Right lobe of liver (tissue), 4 donors: ENCODE measurements at regions not wholly inside any gene's neighbourhood (a gene's known extent, or its start where the extent isn't known, plus 50 kb on each side); places are given as distances from the start of the nearest gene placed in this dataset.

Experiments used
- POLR2A ChIP-seq: fragments of 450-650 bp; IDR thresholded peaks from one replicate; pipeline ENCODE4 v1.6.1; 2017; ENCODE audit warnings: antibody characterized with exemption, mild to moderate bottlenecking
- TF ChIP-seq, protein P1 (sequence below), 4 donors: fragments of 200-600 bp in 3 of 4; fragments of 450-650 bp in 1 of 4; IDR thresholded peaks; one replicate each; pipeline versions ENCODE4 v1.5.1 to v1.8.0; 2016 to 2022; ENCODE audit warnings: antibody characterized with exemption in 4 of 4, mild to moderate bottlenecking in 2 of 4
- donor health status: DM: no; HTN: no; CAD: no.
- donor health status: DM: no; HTN: no; CAD: no.
- donor health status: DM: no; HTN: yes; CAD: no.

- TF ChIP-seq, protein P1, sequence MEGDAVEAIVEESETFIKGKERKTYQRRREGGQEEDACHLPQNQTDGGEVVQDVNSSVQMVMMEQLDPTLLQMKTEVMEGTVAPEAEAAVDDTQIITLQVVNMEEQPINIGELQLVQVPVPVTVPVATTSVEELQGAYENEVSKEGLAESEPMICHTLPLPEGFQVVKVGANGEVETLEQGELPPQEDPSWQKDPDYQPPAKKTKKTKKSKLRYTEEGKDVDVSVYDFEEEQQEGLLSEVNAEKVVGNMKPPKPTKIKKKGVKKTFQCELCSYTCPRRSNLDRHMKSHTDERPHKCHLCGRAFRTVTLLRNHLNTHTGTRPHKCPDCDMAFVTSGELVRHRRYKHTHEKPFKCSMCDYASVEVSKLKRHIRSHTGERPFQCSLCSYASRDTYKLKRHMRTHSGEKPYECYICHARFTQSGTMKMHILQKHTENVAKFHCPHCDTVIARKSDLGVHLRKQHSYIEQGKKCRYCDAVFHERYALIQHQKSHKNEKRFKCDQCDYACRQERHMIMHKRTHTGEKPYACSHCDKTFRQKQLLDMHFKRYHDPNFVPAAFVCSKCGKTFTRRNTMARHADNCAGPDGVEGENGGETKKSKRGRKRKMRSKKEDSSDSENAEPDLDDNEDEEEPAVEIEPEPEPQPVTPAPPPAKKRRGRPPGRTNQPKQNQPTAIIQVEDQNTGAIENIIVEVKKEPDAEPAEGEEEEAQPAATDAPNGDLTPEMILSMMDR (IDR thresholded peaks at IDR 0.05), result no peak
- no peak for TF ChIP-seq POLR2A
Measured at GRCh38 chr6:21772884-21773575, 179.5 kb downstream of the SOX4 start.
